ENCODE measurements at regions not wholly inside any gene's neighbourhood (a gene's known extent, or its start where the extent isn't known, plus 50 kb on each side); places are given as distances from the start of the nearest gene placed in this dataset.

DNA sequence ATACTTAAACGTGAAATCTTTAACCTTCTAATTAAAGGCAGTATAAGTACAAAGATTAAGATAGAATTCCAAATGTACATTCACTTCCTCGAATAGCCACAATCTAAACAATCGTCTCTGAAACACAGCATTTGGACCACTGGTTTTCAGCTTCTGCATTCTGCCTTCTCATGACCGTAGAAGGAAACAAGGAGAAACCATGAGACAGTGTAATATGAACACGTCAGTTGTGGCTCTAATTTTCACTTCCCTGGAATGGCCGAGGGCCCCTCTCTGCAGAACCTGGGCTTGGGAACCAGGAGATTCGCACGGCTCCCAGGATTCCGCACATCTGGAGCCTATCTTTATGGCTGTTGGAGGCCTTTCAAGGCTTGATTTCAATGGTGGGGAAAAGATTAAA, 189.3 kb downstream of the KLF6 start:
- intact Hi-C loops (cut with DNase I), result no loop called here
- DNase-seq (ENCODE audit: low spot score), result no peak

DNA sequence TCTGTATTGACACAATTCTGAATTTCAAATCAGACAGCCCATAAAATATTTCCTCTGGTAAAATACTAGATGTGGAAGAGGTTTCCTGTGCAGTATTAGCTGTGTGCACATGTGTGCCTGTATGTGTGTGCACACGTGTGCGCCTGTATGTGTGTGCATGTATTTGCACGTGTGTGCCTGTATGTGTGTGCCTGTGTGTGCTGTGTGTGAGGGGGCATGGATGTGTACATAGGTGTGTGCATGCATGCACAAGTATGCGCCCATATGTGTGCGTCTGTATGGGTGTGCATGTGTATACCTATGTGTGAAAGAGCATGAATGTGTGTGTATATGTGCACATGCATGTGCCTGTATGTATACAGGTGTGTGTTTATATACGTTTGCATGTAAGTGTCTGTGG, 191.4 kb downstream of the KLF6 start:
- no peak for DNase-seq (ENCODE audit: low spot score)
- intact Hi-C loops (cut with DNase I), result no loop called here

DNA sequence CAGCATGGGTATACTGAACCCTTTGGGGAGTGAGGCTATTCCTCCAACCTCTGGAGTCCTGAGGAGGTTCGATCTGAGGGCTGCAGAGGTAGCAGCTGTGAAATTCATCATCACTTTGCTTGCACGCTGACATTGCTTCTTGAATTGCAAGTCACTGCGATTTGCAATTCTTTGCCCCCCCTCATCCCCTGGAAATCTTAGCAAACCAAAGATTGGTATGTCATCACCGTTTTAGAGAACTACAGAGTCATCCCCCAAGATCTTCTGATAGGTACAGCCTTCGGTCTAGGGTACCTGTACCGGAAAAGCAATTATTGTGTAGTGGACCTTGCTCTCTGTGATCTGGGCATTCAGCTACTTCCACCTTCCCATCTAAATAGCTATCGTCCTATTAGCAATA, 192.6 kb downstream of the KLF6 start:
- intact Hi-C loops (cut with DNase I), result no loop called here
- DNase-seq (ENCODE audit: low spot score), result no peak

DNA sequence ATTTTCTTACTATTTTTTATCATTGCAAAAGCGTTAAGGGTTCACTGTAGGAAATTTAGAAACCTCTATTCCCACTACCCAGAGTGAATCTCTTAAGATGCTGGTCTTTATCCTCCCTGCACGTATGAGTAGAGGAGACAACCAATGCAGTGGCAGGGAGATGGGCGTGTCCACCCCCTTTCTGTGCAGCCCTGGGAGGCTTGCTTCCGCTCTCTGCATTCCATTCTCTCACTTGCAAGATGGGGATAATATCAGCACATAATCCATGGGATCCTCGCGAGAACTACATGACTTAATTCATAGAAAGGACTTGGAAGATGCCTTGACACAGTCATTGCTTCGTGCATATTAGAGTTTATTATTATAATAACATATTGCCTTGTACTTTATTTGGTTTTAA, 196.2 kb downstream of the KLF6 start:
- intact Hi-C loops (cut with DNase I), result no loop called here
- no peak for DNase-seq (ENCODE audit: low spot score)

DNA sequence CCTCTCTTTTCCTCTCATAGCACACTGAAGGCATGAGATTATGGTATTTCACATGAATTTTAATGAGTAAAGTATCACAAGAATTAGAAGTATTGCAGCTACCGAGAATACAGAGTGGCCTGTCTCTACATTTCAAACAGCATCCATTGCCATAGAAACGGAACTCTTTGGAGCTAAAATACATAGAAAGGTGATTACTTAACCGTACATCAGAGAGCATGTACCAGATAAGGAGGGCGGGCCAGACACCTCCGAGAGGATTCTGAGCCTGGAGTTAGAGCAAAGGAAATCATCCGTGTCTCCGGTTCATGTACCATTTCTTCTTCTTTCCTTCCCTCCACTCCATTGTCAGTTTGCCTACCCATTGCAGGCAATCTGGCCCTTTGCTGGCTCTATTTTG, 196.7 kb downstream of the KLF6 start:
- intact Hi-C loops (cut with DNase I), result no loop called here
- no peak for DNase-seq (ENCODE audit: low spot score)

DNA sequence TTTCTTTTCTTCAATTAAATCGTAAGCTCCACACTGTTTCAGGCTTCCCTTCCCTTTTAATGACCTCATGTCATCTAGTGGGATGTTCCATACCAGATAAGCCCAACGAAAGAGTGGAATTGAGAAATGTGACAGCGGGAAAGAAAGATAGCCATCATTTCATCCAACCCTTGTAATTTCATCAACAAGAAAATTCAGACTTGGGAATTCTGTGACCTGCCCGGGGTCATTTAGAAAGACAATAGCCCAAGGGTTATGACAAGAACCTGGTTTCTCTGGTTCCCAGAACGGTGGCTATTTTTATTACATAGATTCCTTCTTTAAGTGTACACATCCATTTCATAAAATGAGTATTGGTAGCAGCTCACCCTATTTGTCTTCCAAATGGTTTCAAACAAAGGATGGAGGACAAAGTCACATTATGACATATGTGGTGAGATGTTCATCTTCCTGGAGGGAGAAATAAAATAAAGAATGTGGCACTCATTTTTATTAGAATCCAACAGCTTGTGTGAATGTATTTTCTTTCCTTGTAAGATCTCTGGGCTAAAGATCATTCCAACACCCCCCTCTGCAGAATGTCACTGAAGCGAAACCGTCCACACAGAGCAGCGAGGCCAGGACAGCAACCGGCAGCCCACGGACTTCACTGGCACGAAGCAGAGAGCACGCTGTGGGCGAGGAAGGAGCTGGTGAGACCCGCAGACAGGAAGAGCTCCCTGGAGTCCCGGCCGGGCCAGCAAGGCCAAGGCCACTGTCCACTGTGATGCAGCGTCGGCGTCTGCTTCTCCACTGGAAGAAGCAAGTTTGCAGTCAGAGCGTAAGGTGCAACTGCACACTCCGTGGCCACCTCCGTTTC, 199.9 kb downstream of the KLF6 start:
- intact Hi-C loops (cut with DNase I), result no loop called here
- no peak for DNase-seq (ENCODE audit: low spot score)

DNA sequence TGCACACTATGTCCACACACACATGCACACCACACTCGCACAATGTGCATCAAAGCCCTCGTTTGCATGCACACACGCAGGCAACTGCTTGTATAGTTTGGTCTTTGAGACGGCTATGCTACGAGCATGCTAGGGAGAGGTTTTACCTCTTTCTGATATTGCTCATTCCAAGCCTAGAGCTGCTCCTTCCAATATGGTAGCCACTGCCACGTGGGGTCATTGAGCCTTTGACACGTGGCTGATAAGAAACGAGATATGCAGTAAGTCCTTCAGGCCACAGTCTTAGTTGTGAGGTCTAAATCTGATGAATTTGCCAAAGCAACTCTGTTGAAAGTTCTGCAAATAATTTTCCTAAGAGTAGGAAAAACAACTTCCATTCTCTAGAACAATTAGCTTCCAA, 204.4 kb downstream of the KLF6 start:
- no peak for DNase-seq (ENCODE audit: low spot score)
- intact Hi-C loops (cut with DNase I), result no loop called here

DNA sequence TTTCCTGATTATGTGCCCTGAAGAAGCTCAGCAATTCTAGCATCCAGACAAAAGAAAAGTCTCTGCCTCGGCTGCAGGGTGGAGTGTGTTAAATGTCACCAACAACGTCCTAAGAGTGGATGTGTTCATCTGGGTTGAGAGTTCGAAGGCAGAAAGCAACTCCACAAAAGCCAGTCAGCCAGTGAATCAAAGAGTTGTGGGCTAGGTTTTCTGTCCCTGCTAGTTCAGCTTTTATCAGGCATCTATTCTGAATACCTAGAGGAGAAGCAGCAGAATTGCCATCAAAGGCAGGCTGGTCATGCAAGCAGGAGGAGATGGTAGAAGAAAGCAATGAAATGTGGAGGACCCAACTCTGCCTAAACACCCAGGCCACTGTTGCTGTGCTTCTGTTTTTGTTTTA, 205.2 kb downstream of the KLF6 start:
- intact Hi-C loops (cut with DNase I), result no loop called here

DNA sequence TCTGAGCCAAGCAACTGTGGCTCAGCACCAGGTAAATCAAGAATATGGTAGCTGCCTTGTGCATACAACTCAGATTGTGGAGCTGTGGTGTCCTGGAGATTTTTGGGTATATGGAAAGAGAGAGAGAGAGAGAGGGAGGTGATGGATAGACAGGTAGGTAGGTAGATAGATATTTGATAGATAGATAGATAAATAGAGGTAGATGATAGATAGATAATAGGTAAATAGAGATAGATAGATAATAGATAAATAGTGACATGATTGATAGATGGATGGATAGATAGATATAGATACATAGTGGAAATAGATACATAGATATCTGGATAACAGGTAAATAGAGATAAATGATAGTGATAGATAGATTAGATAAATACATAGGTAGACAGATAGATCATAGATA, 206.3 kb downstream of the KLF6 start:
- no peak for DNase-seq (ENCODE audit: low spot score)
- intact Hi-C loops (cut with DNase I), result no loop called here

More for the DNA sequence above, 205.2 kb downstream of the KLF6 start:
- no peak for DNase-seq (ENCODE audit: low spot score)

DNA sequence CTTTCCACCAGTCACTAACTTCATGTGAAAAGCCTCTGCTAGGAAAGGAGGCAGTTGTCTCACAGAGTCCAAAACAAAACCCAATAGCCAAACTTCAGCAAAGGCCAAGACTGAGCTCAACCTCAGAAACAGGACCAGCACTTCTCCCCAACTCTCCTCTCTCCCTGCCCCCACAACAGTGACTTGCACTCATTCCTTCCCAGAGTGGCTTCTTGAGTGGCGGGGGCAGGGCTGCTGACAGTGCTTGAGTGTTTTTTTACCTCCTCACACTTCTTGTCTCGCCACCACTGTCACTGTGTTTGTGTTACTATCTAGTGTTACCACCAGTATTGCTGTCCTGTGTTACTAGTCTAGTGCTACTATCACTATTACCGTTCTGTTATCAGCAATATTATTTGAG, 206.8 kb downstream of the KLF6 start:
- no peak for DNase-seq (ENCODE audit: low spot score)
- intact Hi-C loops (cut with DNase I), result no loop called here

DNA sequence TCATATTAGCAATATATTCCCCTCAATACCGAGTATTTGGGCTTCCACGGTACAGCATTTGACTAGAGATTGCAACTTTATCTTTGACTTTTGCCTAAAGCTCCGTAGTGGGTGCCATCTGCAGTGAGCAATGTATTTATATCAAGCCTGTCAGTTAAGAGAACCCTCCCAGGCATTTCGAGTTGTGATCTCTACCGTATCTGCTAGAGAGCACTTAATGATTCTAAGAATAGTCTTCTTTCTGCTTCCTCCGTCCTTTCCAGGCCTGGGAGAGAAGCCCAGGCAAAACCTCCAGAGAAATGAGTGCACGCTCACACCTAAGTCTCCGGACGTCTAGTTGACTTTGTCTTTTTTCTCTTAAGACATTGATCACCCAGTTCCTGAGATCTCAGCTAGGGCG, 210.6 kb downstream of the KLF6 start:
- no peak for DNase-seq (ENCODE audit: low spot score)
- intact Hi-C loops (cut with DNase I), result loop anchor here (5.0 kb wide), 1 partner anchor 72 kb away; no protein-coding TSS in a partner anchor

DNA sequence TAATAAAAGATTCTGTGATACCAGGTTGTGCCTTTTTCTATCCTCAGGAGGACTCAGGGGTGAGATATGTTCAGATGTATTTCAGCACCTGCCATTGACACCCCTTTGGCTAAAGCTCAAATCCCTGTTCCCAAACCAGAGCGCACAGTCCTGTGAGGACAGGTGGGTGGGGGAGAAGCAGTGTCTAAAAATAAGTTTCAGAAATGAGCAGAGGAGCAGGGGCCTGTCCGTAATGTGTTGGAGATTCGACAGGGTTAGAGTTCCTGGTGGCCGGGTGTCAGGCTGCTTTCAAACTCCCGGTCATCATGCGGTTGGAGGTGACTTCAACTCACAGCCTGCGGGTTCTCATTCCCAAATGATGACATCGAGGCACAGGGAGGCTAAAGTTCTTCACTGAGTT, 211.5 kb downstream of the KLF6 start:
- no peak for DNase-seq (ENCODE audit: low spot score)
- intact Hi-C loops (cut with DNase I), result loop anchor here (5.0 kb wide), 1 partner anchor 71 kb away; no protein-coding TSS in a partner anchor

DNA sequence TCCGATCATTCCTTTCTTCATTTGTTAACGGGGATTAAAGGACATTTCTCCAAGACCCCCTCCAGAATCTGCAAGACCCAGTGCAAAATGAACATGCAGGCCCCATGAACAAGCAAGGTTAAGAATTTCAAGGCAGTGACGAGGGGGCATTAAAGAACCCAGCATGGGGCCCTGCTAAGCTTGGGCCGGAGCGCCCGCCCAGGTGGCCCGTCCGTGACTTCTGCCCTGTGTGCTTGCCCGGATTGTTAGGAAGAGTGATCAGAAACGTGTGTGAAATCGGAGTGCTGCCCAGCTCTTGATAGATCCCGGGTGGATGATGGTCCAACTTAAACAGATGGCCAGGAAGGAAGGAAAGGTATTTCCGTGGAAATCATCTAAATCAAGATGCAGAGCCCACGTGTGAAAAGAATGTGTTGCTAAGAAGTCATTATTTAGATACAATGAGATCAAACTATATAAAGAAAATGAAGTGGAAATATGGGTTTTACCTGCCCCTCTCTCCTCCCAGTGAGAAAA, 213.6 kb downstream of the KLF6 start:
- intact Hi-C loops (cut with DNase I), result loop anchor here (5.0 kb wide), 1 partner anchor 69 kb away; no protein-coding TSS in a partner anchor
- no peak for DNase-seq (ENCODE audit: low spot score)

DNA sequence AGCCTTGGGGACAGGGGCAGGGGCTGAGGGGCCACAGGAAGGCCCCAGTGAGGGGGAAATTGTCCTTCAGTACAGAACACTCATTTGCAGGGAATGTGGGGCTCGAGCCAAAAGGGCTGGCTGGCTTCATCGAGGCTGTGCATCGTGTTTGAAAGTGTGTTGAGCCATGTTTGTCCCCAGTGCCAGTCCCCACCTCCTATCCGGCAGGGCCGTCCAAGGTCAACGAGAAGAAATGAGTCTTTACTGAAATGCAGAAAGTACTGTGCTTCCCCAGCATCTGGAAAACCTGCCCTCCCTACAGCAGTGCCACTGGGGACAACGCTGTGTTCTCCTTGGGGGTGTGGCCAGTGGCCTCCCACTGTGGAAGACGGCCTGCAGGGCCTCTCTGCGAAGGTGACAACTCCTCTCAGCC, 214.1 kb downstream of the KLF6 start:
- intact Hi-C loops (cut with DNase I), result loop anchor here (5.0 kb wide), 1 partner anchor 69 kb away; no protein-coding TSS in a partner anchor
- no peak for DNase-seq (ENCODE audit: low spot score)

DNA sequence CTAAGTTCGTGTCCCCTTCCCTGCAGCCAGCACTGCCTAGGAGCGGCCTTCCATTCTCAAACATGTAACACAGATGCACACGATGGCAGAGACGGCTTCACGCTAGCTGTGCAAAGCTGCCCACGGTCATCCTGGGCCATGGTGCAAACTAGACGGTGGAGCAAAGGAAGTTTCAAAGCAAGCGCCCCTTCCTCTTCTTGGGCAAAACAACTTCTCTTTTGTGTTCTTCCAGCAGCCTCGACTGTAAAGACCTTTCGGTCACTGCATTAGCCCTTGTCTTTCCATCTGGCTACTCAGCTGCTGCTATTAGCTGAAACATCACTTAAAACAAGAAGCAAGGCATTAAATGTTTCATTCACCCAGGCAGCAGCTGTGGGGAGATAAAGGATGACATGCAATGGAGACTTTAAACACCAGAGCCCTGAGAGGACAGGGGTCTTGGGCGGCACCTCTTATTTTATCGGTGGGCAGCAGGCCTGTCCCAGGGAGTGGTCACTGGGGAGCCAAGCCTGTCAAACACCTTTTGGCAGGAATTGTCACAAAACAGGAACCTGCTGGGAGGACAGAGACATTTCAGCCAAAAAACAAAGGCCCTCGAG, 214.8 kb downstream of the KLF6 start:
- intact Hi-C loops (cut with DNase I), result loop anchor here (5.0 kb wide), 1 partner anchor 68 kb away; no protein-coding TSS in a partner anchor
- DNase-seq (ENCODE audit: low spot score), result no peak

DNA sequence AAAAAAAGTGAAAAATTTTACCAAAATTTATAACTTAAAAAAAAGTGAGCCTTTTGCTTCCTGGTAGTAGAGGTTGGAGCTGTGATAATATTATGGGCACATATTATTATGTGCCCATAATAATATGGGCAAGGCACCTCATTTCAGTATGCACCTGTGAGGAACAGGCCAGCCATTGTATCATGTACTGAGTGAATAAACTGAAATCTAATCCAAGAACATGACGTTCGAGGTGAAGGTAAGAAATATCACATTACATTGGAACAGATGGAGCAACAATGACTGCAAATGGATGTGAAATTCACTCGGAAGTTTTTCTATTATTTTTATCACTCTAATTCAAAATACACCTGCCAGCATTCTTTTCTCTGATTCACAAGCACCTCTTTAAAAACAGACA, 216.0 kb downstream of the KLF6 start:
- intact Hi-C loops (cut with DNase I), result no loop called here
- no peak for DNase-seq (ENCODE audit: low spot score)

DNA sequence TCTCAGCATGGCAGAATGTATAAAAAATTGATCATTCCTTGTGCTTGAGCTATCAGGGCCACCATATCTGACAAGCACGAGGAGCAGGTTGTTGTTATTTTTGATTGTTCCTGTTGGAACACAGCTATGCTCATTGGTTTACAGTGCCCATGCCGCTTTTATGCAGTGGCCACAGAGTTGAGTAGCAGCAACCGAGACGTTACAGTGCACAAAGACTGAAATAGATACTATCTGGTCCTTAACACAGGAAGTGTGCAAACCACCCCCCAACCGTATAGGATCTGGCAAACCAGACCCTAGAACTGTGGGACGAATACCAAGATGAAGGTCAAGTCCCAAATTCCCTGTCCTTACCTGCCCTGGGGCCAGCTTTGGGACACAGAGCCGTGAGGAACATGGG, 216.6 kb downstream of the KLF6 start:
- intact Hi-C loops (cut with DNase I), result no loop called here
- no peak for DNase-seq (ENCODE audit: low spot score)

DNA sequence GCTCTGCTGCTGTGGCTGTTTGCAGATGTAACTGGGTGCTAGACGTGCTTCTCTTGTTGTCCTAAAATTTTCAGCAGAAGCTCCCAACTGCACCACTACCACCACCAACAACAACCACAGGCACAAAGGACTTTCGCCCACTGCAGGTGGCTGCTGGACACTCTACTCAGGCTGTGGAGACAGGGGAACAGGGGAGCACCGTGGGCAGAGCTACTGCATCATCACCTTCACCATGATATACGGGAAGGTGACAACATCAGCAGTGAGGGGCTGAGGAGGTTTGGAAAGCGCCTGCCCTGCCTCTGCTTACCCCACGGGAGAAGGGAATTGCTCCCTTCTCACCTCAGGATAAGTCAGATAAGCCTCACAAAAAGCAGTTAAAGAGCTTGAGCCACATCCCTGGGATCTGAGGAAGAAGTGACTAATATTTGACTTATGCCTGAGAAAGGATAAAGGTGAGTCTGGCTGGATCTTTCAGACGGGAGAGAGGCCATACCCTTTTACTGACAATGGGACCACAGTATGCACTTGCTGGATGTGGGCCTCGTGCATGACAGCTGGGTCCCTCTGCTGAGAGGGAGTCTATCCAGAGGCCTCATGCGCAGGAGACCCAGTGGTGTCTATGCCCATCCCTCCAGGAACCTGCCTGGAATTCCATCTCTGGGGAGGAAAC, 217.6 kb downstream of the KLF6 start:
- intact Hi-C loops (cut with DNase I), result no loop called here

DNA sequence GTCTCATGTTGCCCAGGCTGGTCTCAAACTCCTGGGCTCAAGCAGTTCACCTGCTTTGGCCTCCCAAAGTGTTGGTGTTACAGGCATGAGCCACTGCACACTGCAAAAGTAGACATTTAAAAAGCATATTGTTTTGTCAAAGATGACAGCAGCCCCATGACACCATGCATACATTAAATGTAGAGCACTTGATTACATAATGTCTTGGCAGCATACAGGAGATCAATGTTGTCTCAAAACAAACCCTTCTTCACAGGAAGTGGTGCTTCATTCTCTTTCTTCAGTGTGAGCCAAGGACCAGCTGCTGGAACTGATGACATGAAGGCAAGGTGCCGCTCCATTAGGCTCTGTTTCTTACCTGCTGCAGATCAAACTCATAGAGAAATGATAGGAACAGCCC, 218.4 kb downstream of the KLF6 start:
- intact Hi-C loops (cut with DNase I), result no loop called here
- no peak for DNase-seq (ENCODE audit: low spot score)

More for the DNA sequence above, 217.6 kb downstream of the KLF6 start:
- no peak for DNase-seq (ENCODE audit: low spot score)

DNA sequence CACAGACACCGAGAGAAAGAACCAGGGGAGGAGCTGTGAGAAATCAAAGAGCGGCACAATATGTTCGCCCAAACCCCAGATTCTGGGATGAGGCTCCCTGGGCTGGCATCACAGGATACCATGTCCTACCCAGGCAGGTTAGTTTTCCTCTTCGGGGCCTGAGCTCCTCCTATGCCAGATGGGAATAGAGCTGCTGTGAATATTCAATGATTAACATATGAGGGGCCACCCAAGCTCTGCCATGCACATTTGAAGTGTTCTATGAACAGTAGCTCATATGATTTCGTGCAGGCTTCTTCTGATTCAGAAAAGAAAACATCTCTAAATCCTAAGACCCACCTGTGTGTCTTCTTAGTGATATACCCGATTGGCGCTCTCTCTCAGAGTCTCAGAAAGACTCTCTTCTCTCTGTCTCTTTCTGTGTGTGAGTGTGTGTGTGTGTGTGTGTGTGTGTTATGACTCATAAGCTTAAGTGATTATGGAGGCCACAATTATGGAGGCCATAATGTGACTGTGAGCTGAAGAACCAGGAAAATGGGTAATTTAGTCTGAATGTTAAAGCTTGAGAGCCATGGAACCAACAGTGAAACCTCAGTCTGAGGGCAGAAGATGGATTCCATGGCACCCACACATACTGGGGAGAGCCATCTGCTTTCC, 220.5 kb downstream of the KLF6 start:
- intact Hi-C loops (cut with DNase I), result no loop called here
- DNase-seq (ENCODE audit: low spot score), result no peak
